Activated effector memory CD4-positive, alpha-beta T cell treated with Interleukin-2 at 50 U/mL for 16 hours (primary cell): ENCODE measurements at regions not wholly inside any gene's neighbourhood (a gene's known extent, or its start where the extent isn't known, plus 50 kb on each side); places are given as distances from the start of the nearest gene placed in this dataset.

Experiments used
- DNase-seq: peaks from one replicate; pipeline ENCODE4 v3.0.0-alpha.2; 2020

DNA sequence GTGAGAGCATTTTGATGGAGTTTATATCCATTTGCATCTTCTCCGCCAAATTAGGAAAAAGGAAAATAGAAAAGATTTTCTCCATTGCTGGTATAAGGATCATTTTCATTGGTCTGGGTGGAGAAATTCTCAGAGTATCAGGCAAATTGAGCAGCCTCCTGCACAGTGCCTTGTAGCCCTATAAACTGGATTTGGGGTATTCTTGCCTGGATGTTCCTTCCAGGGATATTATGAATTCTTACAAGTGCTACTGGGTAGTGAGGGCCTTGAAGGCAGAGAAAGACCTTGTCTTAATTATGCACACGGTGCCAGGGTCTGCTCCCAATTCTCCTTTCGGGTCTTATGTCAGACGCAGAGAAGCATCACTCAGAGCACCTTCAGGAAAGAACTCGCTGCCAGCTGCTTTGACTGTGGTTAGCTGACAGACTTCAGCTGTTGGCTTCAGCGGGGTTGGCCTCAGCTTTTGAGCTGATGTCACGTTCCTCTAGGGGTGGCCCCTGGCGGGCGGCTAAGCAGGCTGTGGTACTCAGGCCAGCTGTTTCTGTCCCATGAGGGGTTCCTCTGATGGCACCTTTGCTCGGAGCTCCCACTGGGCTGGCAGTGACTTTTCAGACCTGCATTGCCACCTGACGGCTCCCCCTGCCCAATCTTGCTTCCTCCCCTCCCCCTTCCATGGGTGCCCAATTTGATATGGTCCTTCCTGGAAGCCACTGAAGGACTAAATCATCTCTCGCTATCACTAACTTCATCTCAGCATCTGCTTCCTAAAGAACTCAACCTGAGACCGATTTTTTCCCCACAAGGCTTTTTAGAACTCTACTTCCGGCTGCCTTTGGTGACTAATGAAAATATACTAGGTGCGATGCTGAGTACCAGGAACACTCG, 519.5 kb downstream of the BCOR start:
- DNase-seq, result peak; percentile 1

DNA sequence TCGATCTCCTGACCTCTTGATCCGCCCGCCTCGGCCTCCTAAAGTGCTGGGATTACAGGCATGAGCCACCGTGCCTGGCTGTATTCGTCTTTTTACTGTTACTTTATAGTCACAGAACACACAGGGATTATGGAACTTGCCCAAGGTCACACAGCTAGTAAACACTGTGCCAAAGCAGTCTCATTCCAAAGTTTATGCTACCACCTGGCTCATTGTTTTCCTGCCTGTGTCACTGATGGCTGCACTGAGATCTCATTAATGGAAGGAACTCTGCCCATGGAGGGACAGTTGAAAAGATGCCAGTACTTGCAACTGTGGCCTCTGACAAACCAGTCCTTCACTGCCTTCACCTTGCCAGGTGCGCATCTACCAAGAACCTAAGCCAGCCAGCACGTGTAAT, 517.7 kb downstream of the BCOR start:
- DNase-seq, result no peak

DNA sequence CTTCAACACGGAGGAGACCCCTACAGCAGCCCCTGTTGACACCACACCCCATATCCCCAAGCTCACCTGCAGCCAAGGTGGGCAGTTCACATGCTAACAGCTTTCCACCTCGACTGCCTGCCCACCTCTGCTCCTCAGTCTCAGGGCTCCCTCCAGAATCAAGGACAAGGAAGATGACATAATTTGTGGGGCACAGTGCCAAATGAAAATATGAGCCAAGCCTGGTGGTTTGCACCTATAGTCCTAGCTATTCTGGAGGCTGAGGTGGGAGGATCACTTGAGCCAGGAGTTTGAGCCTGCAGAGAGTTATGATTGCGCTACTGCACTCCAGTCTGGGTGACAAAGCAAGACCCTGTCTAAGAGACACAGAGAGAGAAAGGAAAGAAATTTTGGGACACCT, 516.3 kb downstream of the BCOR start:
- no peak for DNase-seq

DNA sequence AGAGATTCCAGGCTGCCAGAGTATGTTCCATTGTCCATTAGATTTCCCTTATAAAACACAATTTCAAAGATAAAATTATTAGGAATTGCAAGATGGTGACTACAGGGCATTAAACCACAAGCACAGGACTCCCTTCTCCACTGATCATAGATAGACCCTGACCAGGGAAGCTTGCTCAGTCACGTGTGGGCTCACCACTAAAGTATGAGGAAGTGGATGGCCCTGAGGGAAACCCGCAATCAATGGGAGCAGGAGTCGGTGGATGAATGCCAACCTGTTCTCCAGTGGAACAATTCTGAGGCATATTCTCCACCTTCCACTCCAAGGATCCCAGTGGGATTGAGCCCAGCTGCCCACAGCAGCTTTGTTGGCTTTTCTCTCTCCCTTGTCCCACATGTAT, 515.7 kb downstream of the BCOR start:
- no peak for DNase-seq

DNA sequence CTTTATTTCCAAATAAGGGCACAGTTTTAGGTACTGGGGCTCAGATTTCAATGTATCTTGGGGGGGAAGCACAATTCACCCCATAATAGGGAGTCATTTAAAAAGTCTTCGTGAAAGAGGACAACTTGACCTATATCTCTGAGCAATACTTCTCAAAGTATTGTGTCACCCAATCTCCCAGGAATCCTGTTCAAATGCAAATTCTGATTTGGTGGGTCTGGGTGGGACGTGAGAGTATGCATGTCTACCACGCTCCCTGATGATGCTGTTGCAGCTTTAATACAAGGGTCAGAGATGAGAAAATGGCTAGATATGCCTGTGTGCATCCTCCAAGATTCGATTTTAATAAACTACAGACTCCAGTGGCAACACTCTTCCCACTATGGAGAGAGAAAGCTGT, 514.8 kb downstream of the BCOR start:
- DNase-seq, result no peak

DNA sequence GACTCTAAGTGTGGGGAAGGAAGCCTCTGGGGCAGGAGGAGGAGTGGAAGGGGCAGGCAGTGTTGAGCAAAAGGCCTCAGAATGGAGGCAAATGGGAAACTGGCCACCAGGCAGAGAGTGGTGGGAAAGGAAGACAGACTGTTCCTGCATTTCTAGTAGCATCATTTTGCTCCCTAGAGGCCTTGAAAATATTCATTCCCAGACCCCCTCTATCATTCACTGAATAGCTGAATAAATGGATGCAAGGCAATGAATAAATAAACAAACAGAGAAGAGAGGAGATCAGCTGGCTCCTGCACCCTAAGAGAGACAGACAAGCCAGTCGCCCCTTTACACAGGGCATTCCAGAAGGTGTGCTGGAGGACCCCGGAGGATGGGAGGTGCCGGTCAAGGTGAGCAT, 511.9 kb downstream of the BCOR start:
- no peak for DNase-seq

DNA sequence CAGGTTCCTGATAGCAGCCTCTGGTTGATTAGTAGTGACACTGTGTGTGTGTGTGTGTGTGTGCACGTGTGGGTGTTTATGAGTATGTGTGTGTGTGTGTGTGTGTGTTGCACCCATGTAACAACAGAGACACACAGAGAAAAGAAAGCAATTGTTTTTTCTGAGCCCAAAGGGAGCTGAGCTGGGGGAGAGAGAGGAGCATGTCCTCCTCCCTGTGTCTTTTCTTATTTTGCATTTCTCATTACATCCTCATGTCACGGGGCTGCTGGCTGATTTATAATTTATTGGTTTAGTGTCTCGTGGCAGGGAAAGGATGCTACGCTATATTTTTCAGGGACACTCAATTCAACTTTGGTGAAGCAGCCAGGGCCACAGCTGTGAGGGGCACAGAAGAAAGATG, 511.4 kb downstream of the BCOR start:
- DNase-seq, result no peak

DNA sequence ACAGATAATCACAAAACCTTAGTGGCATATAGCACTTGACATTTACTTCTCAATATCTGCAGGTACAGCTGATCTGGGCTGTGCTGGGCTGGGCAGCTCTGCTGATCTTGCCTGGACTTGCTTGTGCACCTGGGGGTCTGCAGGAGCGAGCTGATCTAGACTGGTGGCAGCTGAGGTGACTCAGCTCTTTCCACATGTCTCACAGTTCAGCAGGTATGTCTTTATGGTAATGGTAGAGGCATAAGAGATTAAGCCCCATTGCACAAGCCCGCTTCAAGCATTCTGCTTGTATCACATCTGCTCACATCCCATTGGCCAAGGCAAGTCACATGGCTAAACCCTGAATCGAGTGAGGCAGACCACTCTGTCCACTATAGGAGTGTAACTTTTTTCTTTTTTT, 506.7 kb downstream of the BCOR start:
- DNase-seq, result no peak

DNA sequence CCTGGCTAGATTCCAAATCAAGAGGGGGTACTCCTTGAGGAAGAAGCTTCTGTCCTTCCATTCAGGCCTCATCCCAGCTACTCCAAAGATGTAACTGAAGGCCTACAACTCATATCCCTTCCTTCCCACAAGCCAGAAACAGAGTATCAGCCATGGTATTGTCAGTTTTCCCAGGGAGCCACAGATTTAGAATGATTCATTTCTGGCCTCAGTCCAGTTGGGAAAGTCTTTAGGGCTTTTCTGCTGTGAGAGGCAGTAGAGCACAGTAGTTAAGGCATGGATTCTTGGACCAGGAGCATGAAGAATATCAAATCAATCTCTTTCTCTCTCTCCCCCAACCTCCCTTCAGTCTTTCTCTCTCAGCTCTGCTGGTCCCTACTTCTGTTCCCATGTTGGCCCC, 505.0 kb downstream of the BCOR start:
- DNase-seq, result no peak

DNA sequence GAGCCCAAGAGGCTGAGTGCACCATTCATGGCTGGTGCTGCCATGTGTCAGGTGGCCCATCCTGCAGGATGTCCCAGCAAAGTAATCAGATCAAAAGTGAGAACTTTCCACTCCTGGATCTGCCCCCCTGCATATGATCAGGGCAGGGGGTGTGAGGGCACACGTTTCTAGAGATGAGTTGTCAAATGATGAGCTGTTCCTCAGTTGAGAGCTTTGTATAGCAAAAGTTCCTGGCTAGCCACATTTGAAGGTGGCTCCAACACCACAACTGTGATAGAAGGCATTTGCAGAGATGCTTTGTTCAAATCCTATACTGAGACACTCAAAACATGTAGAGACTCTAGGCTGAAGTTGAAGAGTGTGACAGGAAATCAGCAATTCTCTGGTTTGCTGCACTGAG, 501.8 kb downstream of the BCOR start:
- DNase-seq, result no peak

DNA sequence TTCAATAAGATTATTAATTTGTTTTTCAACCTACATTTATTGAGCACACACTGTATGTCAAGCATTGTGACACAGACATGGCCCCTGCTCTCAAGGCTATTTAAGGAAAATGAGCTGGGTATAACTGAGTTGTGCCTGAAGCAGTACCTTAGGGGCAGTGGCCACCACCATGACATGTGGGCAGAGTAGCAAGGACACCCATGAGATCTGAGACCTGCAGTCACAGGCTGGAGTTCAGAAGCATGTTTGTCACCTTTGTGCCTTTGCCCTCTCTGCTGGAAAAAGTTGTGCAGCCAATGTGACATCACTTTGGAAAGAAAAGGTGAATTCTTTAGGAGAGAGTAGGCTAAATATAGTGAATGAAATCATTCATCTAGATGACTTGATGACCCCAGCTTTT, 501.3 kb downstream of the BCOR start:
- no peak for DNase-seq

DNA sequence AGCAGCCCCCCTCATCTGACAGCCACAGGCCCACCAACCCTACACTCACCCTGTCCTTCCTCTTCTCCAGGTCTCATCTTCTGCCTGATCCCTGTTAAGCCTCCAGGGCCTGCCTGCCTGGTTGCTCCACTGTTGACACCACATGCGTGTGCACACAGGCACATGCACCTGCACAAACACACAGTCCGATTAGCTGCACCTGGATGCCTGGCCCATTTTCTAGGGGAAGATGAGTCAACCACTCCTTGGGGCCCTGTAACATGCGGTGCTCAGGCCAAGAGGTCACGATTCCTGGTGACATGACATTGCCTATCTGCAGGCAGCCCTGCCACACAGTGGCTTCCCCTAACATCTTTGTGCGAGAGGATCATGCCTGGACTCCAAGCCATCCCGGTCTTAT, 498.4 kb downstream of the BCOR start:
- DNase-seq, result no peak

DNA sequence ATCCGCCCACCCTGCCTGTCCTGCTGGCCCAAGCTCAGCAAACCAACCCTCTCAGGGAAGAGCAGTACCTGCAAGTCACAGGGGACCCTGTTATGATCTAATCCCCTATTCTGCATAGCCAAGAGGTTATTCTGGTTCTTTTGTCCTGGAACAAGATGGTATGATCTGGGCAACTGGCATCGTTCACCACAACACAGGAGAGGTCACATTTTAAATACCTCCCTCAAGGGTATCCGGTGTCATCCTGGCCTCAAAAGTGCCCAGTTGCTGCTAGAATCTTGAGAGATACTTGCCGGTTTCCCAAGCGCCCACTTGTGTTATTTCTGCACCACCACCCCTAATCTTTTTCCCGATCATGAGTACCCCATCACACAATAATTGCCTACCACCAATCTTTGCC, 497.5 kb downstream of the BCOR start:
- no peak for DNase-seq

DNA sequence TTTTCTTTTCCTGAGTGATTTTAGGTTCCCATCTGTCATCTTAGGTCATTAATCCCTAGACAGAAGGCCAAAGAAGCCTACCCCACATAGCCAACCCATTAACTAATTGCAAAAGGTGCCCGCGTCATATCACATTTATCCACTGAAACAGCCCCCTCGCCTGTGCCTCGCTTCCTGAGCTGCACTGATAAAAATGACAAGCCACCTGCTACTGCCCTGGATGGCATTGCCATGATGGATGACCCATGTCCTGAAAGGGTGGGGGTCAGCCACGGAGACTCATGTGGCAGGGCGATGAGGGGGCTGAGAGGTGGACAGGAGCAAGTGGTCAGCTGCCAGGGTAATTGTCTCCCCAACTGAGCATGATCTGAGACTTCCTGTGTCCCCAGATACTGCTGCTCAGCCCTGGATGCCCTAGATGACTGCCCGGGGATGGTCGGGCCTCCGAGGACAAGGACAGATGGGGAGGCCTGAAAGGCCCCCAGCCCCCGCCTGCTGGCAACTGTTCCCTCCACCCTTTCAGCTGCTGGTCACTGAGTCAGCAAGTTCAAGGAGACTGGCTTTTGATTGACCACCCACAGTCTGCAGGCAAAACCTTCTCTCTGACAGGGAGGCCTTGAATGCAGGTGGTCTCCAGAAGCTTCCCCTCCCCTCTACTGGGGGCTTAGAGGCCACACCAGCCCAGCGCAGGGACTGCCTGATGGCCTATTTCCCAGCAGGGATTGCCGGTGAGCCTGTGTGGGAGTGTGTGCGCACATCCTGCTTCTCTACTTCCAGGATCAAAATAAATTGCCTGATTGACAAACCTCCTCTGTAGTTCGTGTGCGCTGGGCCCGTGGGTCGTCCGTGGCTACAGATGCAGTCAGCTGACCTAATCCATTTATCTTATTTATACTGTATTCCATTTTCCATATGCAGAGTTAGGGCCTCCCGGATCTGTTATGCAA, 496.3 kb downstream of the BCOR start:
- DNase-seq, result no peak

DNA sequence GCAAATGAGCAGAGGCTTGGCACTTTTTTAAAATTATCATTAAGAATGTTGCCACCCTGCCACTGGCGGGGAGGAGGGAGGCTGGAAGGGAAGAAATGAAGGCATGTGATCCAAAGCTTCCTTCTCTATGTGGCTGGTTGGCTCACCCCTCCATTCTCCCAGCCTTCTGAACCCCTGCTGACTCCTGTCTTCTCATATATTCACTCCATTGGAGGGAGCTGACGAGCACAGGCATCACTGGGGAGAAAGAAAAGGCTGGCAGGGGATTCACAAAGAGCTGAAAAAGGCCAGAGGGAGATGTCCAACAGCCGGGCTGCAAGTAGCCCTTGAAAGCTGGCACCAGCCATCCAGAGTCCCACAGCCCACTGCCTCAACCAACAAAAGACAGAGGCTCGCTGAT, 495.6 kb downstream of the BCOR start:
- DNase-seq, result no peak

DNA sequence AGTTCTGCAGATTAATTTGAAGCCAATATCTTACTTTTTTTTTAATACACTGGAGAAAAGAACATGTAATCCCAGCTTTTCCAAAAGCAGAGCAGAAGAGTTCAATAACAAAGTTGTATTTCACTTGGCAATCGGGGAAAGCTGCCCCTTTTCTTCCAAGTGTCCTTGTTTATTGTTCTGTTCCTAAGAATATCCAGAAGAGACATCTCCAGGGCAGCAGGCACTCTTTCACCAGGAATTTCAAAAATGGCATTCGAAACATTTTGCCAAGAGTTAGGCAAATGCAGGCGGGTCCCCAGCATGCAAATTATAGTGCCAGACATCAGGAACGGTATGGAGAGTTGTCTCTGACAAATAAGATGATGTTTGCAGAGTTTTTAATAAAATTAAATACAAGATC, 494.5 kb downstream of the BCOR start:
- no peak for DNase-seq

DNA sequence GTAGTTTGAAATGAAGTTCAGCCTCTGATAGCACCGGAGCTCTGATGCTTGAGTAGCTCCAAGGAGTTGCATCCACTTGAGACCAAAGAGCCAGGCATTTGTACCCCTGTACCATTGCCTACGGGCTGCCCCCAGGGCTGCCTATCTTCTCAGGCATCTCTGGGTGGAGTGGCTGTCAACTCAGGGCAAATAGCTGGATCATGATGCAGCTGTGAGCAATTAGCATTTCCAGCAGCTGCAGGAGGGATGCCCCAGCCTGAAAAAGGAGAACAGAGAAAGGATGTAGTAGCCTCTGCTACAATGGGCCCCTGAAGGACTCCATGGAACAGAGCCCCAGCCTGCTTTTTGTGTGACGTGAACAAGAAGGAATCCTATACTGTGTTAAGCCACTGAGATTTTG, 492.6 kb downstream of the BCOR start:
- DNase-seq, result no peak

DNA sequence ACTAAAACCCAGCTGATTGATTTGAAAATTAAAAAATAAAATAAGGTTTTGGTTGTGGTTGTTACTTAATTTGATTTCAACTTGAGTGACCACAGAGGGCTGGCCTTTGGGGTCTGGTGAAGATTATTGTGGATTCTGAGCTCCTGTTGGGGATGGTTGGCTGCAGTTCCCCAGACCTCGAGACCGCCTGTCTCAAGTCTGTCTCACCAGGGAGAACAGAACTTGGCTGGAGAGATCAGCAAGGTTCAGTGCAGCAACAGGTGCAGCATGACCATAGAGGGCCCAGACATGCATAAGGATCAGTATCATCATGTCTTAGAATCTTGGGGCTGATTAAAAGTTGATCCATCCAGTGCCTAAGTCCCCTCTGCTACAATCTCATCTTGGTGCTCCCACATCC, 491.9 kb downstream of the BCOR start:
- DNase-seq, result no peak

DNA sequence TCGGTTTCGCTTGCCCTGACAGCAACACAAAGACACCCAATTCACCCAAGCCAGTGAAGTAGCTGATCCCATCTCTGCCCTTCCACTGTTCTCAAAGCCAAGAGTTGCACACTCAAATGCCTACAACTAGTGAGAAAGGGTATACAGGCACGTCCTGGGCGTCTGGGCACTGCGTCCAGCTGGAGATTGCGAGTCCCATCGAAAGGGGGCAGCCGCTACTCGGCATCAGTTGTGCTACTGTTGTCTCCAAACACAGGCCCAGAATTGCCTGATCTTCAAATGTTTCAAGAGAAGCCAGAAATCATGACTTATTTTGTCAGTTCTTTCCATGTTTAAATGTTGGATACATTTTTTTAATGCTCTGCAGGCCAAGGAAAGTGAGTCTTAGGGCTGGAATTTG, 487.8 kb downstream of the BCOR start:
- no peak for DNase-seq

DNA sequence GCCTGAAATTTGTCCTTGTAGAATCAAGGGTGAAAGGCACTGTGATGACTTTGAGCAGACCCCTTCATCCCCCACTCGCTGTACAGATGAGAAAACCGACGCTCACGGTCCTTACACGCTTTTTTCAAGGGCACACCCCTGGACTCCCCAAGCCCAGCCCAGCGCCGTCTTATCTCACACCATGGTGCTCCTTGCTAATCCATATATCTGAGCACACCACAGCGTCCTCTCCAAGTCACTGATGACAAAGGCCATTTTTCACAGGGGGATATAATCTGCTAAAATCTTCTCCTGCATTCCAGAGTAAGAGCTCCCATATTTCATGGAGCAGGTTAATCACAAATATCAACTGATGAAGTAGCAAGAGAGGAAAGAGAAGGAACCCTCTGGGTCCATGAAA, 486.3 kb downstream of the BCOR start:
- no peak for DNase-seq

DNA sequence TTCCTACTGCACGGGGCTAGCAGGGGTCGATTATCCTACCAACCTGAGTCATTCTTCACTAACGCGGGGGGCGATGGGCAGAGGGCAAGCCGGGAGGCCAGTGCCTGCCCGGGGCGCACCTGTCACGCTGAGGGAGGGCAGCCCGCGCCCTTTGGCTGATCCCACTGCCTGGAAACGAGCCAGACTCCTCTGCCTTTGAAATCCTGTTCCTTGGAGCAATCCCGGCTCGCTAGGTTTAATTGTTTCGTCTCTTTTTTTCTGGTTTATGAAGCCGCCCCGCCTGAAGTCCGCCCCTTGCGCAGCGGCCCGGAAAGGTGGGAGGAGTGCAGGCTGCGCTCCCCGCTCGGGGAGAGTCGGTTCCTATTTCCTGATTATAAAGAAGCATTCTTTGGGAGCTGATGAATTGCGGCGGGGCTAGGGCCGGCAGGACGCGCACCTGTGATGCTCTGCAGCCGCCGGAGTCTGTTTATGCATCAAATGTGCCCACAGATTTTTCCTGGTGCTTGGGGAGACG, 484.2 kb downstream of the BCOR start:
- no peak for DNase-seq

DNA sequence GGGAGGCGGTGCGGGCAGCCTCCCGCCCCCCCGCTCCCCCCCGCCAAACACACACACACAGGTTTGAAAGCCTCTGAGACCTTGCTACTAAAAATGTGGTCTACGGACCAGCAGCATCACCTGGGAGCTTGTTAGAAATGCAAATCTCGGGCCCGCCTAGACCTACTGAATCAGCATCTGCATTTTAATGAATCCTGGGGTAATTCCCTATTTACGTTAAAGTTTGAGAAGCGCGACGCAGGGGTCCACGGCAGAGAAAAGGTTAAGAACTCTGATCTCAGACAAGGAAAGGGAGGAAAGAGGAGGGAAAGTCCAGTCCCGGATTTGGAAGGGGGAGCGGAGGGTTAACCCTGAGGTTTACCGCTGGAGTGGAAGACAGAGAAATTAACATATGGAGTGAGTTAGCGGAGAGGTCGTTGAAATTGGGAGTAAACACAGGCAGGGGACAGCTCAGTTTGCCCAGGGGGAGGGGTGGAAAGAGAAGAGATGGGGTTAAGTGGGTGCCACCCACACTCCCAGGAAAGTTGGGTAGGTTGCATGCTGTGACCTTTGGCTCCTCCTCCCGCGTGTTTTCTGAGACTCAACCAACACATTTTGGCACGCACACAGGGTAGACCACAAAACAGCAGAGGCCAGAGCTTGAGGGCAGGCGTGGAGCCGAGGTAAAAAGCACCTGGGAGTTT, 483.6 kb downstream of the BCOR start:
- DNase-seq, result peak; percentile 18

DNA sequence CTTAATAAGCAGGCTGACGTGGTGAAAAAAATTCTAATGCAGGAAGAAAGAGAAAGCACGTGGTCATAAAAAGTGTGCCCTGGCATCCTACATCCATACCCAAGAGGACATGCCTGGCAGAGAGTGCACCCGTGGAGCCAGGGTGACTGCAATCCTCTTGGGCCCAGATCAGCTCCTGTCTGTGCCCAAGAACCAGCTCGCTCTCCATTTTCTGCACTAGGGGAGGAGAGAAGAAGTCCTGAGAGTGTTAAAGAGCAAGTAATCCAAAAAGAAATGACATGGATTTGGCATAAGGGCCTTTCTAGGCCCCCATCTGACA, 483.1 kb downstream of the BCOR start:
- DNase-seq, result no peak
